ENCODE measurements at regions not wholly inside any gene's neighbourhood (a gene's known extent, or its start where the extent isn't known, plus 50 kb on each side); places are given as distances from the start of the nearest gene placed in this dataset.

GRCh38 chr9:110135846-110136245 is 72.1 kb downstream of the C9orf152 start:
- H3K4me3 ChIP-seq (replicated peaks; ENCODE audit: low read depth, low read length), result no peak overlapping the region
- TF ChIP-seq CTCF (IDR thresholded peaks at IDR 0.05; ENCODE audit: low read depth, low read length, missing control alignments), result no peak

GRCh38 chr9:110136802-110137201 is 71.2 kb downstream of the C9orf152 start:
- DNase-seq (ENCODE audit: extremely low read depth, low read depth), result no peak
- TF ChIP-seq CTCF (IDR thresholded peaks at IDR 0.05; ENCODE audit: low read depth, low read length, missing control alignments), result no peak

More at GRCh38 chr9:110135846-110136245, 72.1 kb downstream of the C9orf152 start:
- DNase-seq (ENCODE audit: extremely low read depth, low read depth), result no peak

GRCh38 chr9:110140276-110140675 is 67.7 kb downstream of the C9orf152 start:
- H3K4me3 ChIP-seq (replicated peaks; ENCODE audit: low read depth, low read length), result no peak overlapping the region
- TF ChIP-seq CTCF (IDR thresholded peaks at IDR 0.05; ENCODE audit: low read depth, low read length, missing control alignments), result no peak
- no peak for DNase-seq (ENCODE audit: extremely low read depth, low read depth)

More at GRCh38 chr9:110136802-110137201, 71.2 kb downstream of the C9orf152 start:
- no peak overlapping the region for H3K4me3 ChIP-seq (replicated peaks; ENCODE audit: low read depth, low read length)

- DNase-seq (ENCODE audit: extremely low read depth, low read depth), result peak; percentile 55
- no peak overlapping the region for H3K4me3 ChIP-seq (replicated peaks; ENCODE audit: low read depth, low read length)
- no peak for TF ChIP-seq CTCF (IDR thresholded peaks at IDR 0.05; ENCODE audit: low read depth, low read length, missing control alignments)
Measured at GRCh38 chr9:110141227-110141793, 66.6 kb downstream of the C9orf152 start.

- TF ChIP-seq CTCF (IDR thresholded peaks at IDR 0.05; ENCODE audit: low read depth, low read length, missing control alignments), result no peak
- no peak for DNase-seq (ENCODE audit: extremely low read depth, low read depth)
- no peak overlapping the region for H3K4me3 ChIP-seq (replicated peaks; ENCODE audit: low read depth, low read length)
Measured at GRCh38 chr9:110142253-110142652, 65.7 kb downstream of the C9orf152 start.

- TF ChIP-seq CTCF (IDR thresholded peaks at IDR 0.05; ENCODE audit: low read depth, low read length, missing control alignments), result peak; percentile 9
- DNase-seq (ENCODE audit: extremely low read depth, low read depth), result no peak
- no peak overlapping the region for H3K4me3 ChIP-seq (replicated peaks; ENCODE audit: low read depth, low read length)
Measured at GRCh38 chr9:110142868-110143481, 65.0 kb downstream of the C9orf152 start.

Data from HFF-Myc (cell line).